SK-N-DZ (cell line): ENCODE measurements at regions not wholly inside any gene's neighbourhood (a gene's known extent, or its start where the extent isn't known, plus 50 kb on each side); places are given as distances from the start of the nearest gene placed in this dataset.

Experiments
- DNase-seq: peaks from one replicate; pipeline ENCODE4 v3.0.0-alpha.2; 2015; ENCODE audit warnings: low spot score

GRCh38 chr1:25104932-25105561 is 127.3 kb downstream of the SYF2 start:
- no peak for DNase-seq

- peak; percentile 7 for DNase-seq
Measured at GRCh38 chr1:25103164-25103795, 129.0 kb downstream of the SYF2 start.

GRCh38 chr1:25100151-25100833 is 132.0 kb downstream of the SYF2 start:
- DNase-seq: no peak

GRCh38 chr1:25099343-25099951 is 132.9 kb downstream of the SYF2 start:
- peak; percentile 51 for DNase-seq

GRCh38 chr1:25098717-25099116 is 133.6 kb downstream of the SYF2 start:
- DNase-seq: no peak

- DNase-seq: no peak
Measured at GRCh38 chr1:25096307-25097150, 135.8 kb downstream of the SYF2 start.

GRCh38 chr1:25095635-25096200 is 136.6 kb downstream of the SYF2 start:
- no peak for DNase-seq

GRCh38 chr1:25094995-25095394 is 137.3 kb downstream of the SYF2 start:
- DNase-seq: no peak

- no peak for DNase-seq
Measured at GRCh38 chr1:25094229-25094628, 138.1 kb downstream of the SYF2 start.

- DNase-seq: no peak
Measured at GRCh38 chr1:25091658-25092057, 140.6 kb downstream of the SYF2 start.

- DNase-seq: no peak
Measured at GRCh38 chr1:25090707-25091422, 141.4 kb downstream of the SYF2 start.

GRCh38 chr1:25089772-25090171 is 142.5 kb downstream of the SYF2 start:
- no peak for DNase-seq

- DNase-seq: no peak
Measured at GRCh38 chr1:25088946-25089345, 143.4 kb downstream of the SYF2 start.

GRCh38 chr1:25088180-25088701 is 144.1 kb downstream of the SYF2 start:
- no peak for DNase-seq

GRCh38 chr1:25086518-25087079 is 145.7 kb downstream of the SYF2 start:
- no peak for DNase-seq

GRCh38 chr1:25084407-25084806 is 147.9 kb downstream of the SYF2 start:
- no peak for DNase-seq

- no peak for DNase-seq
Measured at GRCh38 chr1:25083481-25084345, 148.6 kb downstream of the SYF2 start.

- no peak for DNase-seq
Measured at GRCh38 chr1:25082995-25083394, 149.3 kb downstream of the SYF2 start.
